ENCODE measurements at regions not wholly inside any gene's neighbourhood (a gene's known extent, or its start where the extent isn't known, plus 50 kb on each side); places are given as distances from the start of the nearest gene placed in this dataset.

GRCh38 chr9:109855540-109855939, 75.5 kb downstream of the PALM2AKAP2 start:
- 45% methylated on average over 2 of the region's 2 CpGs for WGBS (ENCODE audit: missing lambda C conversion rate)
- TF ChIP-seq MAFK (IDR thresholded peaks at IDR 0.05; ENCODE audit: partially characterized antibody): no peak
- no peak for TF ChIP-seq EHMT2 (IDR thresholded peaks at IDR 0.05; ENCODE audit: low read depth)
- no peak for TF ChIP-seq CHD4 (IDR thresholded peaks at IDR 0.05; ENCODE audit: borderline replicate concordance)
- no peak for TF ChIP-seq ESRRA (IDR thresholded peaks at IDR 0.05; ENCODE audit: borderline replicate concordance, low read length)
- no peak for TF ChIP-seq SMC3 (IDR thresholded peaks at IDR 0.05)
- TF ChIP-seq ZSCAN20 (CRISPR knock-in tag; IDR thresholded peaks at IDR 0.05): no peak
- TF ChIP-seq BCL3 (IDR thresholded peaks at IDR 0.05): no peak
- no peak for TF ChIP-seq HMGXB4 (CRISPR knock-in tag; IDR thresholded peaks at IDR 0.05; ENCODE audit: borderline replicate concordance)
- TF ChIP-seq ATOH8 (CRISPR knock-in tag; IDR thresholded peaks at IDR 0.05; ENCODE audit: low read depth): no peak
- no peak for TF ChIP-seq RFX5 (IDR thresholded peaks at IDR 0.05)
- no peak for TF ChIP-seq RAD21 (conservative IDR thresholded peaks at IDR 0.05 in 1 of 2, IDR thresholded peaks at IDR 0.05 in 1 of 2)
- TF ChIP-seq NPAS2 (CRISPR knock-in tag; IDR thresholded peaks at IDR 0.05; ENCODE audit: borderline replicate concordance): no peak
- no peak for TF ChIP-seq POLR2A (IDR thresholded peaks at IDR 0.05; ENCODE audit: low read length)
- no peak for TF ChIP-seq PBX3 (IDR thresholded peaks at IDR 0.05)
- TF ChIP-seq EHF (CRISPR knock-in tag; IDR thresholded peaks at IDR 0.05): no peak
- TF ChIP-seq SREBF2 (IDR thresholded peaks at IDR 0.05): no peak
- no peak for TF ChIP-seq RCOR1 (IDR thresholded peaks at IDR 0.05; ENCODE audit: low read depth, low read length)
- TF ChIP-seq JUN (IDR thresholded peaks at IDR 0.05): no peak
- no peak for TF ChIP-seq CHD2 (IDR thresholded peaks at IDR 0.05; ENCODE audit: low read length, partially characterized antibody)
- no peak for TF ChIP-seq NFE2L2 (conservative IDR thresholded peaks at IDR 0.05; ENCODE audit: low read length)
- no peak for FAIRE-seq
- POLR2A ChIA-PET: no interaction called here
- no peaks in the 10 kb centered on the region for H3K4me1 ChIP-seq
- H3K4me2 ChIP-seq: no peak overlapping the region
- CTCF ChIA-PET: no interaction called here
- DNase-seq (ENCODE audit: low read depth in 1 of 2, low spot score in 1 of 2): no peak
- no peak for ATAC-seq
- H3K9me3 ChIP-seq: no peaks in the 10 kb centered on the region
- no peak overlapping the region for H3K4me3 ChIP-seq
- no peak overlapping the region for H3K27ac ChIP-seq

DNA sequence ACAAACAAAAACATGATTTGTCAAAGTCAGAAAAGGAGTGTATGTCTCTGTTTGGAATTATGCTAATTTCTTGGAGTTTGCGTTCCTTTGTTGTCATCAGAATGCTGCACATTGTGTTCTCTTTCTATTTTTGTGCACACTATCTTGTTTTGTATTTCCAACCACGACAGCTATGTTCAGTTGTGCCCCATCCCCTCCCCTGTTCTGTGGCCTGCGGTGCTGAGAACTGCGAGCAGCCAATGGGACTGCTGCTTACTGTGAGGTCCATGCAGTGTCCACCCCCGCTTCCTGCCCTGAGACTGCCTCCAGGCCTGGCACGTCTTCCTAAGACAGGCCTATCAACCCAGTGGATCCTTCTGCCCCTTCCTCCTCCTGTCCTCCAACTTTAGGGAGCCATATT, 76.8 kb downstream of the PALM2AKAP2 start:
- TF ChIP-seq HOXB13 (CRISPR knock-in tag; IDR thresholded peaks at IDR 0.05; ENCODE audit: low read depth) (no peak), TP53 (CRISPR knock-in tag; IDR thresholded peaks at IDR 0.05) (no peak), EHF (CRISPR knock-in tag; IDR thresholded peaks at IDR 0.05) (no peak), ZNF302 (CRISPR knock-in tag; IDR thresholded peaks at IDR 0.05) (no peak), ZSCAN20 (CRISPR knock-in tag; IDR thresholded peaks at IDR 0.05) (no peak), MAX (IDR thresholded peaks at IDR 0.05) (no peak)
- H3K4me2 ChIP-seq: no peak overlapping the region
- no peaks in the 10 kb centered on the region for H3K4me1 ChIP-seq
- FAIRE-seq (no peak), DNase-seq (ENCODE audit: low read depth in 1 of 2, low spot score in 1 of 2) (no peak), ATAC-seq (no peak)
- ChIA-PET POLR2A (no interaction called here), CTCF (interaction anchor here (1.0 kb wide), 1 partner anchor 47 kb away, joined by 5 read pairs; no protein-coding TSS in a partner anchor)
- no peaks in the 10 kb centered on the region for H3K9me3 ChIP-seq
- no peak overlapping the region for H3K27ac ChIP-seq
- no peak overlapping the region for H3K4me3 ChIP-seq
- WGBS (ENCODE audit: missing lambda C conversion rate): 64% methylated on average over 6 of the region's 6 CpGs

Data from A549 (cell line).